ENCODE measurements at regions not wholly inside any gene's neighbourhood (a gene's known extent, or its start where the extent isn't known, plus 50 kb on each side); places are given as distances from the start of the nearest gene placed in this dataset.

GRCh38 chr13:34201050-34201913, 383.3 kb downstream of the RFC3 start:
- Histone ChIP-seq H3K4me1 (ENCODE audit: control insufficient read depth in 2 of 2, insufficient read depth in 2 of 2, low read length in 2 of 2) (no peaks in the 10 kb centered on the region), H3K9me3 (ENCODE audit: control insufficient read depth in 2 of 2, insufficient read depth in 1 of 2, low read length in 1 of 2) (peaks cover 0 to 3% of the 10 kb centered on the region in 2 donors), H3K27ac (ENCODE audit: low read depth in 1 of 2, low read length in 1 of 2) (no peak overlapping the region), H3K27me3 (ENCODE audit: control insufficient read depth in 2 of 2, insufficient read depth in 1 of 2, low read length in 1 of 2) (no peaks in the 10 kb centered on the region), H3K36me3 (ENCODE audit: control insufficient read depth in 2 of 2, insufficient read depth in 2 of 2, low read length in 1 of 2) (no peaks in the 10 kb centered on the region), H3K4me3 (ENCODE audit: low read length in 2 of 2) (no peak overlapping the region)
- WGBS, result 95% methylated on average over 1 of the region's 1 CpG
- no peak for DNase-seq (ENCODE audit: low read depth in 6 of 9, low spot score in 9 of 9)

GRCh38 chr13:34207334-34207733, 389.4 kb downstream of the RFC3 start:
- no peak overlapping the region for H3K27ac ChIP-seq (ENCODE audit: low read depth in 1 of 2, low read length in 1 of 2)
- no peaks in the 10 kb centered on the region for H3K36me3 ChIP-seq (ENCODE audit: control insufficient read depth in 2 of 2, insufficient read depth in 2 of 2, low read length in 1 of 2)
- H3K4me3 ChIP-seq (ENCODE audit: low read length in 2 of 2), result no peak overlapping the region
- no peaks in the 10 kb centered on the region for H3K4me1 ChIP-seq (ENCODE audit: control insufficient read depth in 2 of 2, insufficient read depth in 2 of 2, low read length in 2 of 2)
- H3K9me3 ChIP-seq (ENCODE audit: control insufficient read depth in 2 of 2, insufficient read depth in 1 of 2, low read length in 1 of 2), result no peaks in the 10 kb centered on the region
- H3K27me3 ChIP-seq (ENCODE audit: control insufficient read depth in 2 of 2, insufficient read depth in 1 of 2, low read length in 1 of 2), result no peaks in the 10 kb centered on the region
- DNase-seq (ENCODE audit: low read depth in 6 of 9, low spot score in 9 of 9), result no peak
- 83% methylated on average over 4 of the region's 4 CpGs for WGBS

- H3K4me3 ChIP-seq (ENCODE audit: low read length in 2 of 2), result no peak overlapping the region
- no peaks in the 10 kb centered on the region for H3K36me3 ChIP-seq (ENCODE audit: control insufficient read depth in 2 of 2, insufficient read depth in 2 of 2, low read length in 1 of 2)
- no peaks in the 10 kb centered on the region for H3K4me1 ChIP-seq (ENCODE audit: control insufficient read depth in 2 of 2, insufficient read depth in 2 of 2, low read length in 2 of 2)
- no peak overlapping the region for H3K27ac ChIP-seq (ENCODE audit: low read depth in 1 of 2, low read length in 1 of 2)
- 92% methylated on average over 4 of the region's 4 CpGs for WGBS
- no peaks in the 10 kb centered on the region for H3K9me3 ChIP-seq (ENCODE audit: control insufficient read depth in 2 of 2, insufficient read depth in 1 of 2, low read length in 1 of 2)
- DNase-seq (ENCODE audit: low read depth in 6 of 9, low spot score in 9 of 9), result no peak
- no peaks in the 10 kb centered on the region for H3K27me3 ChIP-seq (ENCODE audit: control insufficient read depth in 2 of 2, insufficient read depth in 1 of 2, low read length in 1 of 2)
These were observed 389.9 kb downstream of the RFC3 start for GRCh38 chr13:34207872-34208271.

GRCh38 chr13:34208336-34208735, 390.4 kb downstream of the RFC3 start:
- H3K27ac ChIP-seq (ENCODE audit: low read depth in 1 of 2, low read length in 1 of 2), result no peak overlapping the region
- no peaks in the 10 kb centered on the region for H3K9me3 ChIP-seq (ENCODE audit: control insufficient read depth in 2 of 2, insufficient read depth in 1 of 2, low read length in 1 of 2)
- no peaks in the 10 kb centered on the region for H3K4me1 ChIP-seq (ENCODE audit: control insufficient read depth in 2 of 2, insufficient read depth in 2 of 2, low read length in 2 of 2)
- no peaks in the 10 kb centered on the region for H3K27me3 ChIP-seq (ENCODE audit: control insufficient read depth in 2 of 2, insufficient read depth in 1 of 2, low read length in 1 of 2)
- H3K36me3 ChIP-seq (ENCODE audit: control insufficient read depth in 2 of 2, insufficient read depth in 2 of 2, low read length in 1 of 2), result no peaks in the 10 kb centered on the region
- DNase-seq (ENCODE audit: low read depth in 6 of 9, low spot score in 9 of 9), result no peak
- WGBS, result 91% methylated on average over 1 of the region's 1 CpG
- H3K4me3 ChIP-seq (ENCODE audit: low read length in 2 of 2), result no peak overlapping the region

GRCh38 chr13:34210341-34210740, 392.4 kb downstream of the RFC3 start:
- Histone ChIP-seq H3K36me3 (ENCODE audit: control insufficient read depth in 2 of 2, insufficient read depth in 2 of 2, low read length in 1 of 2) (no peaks in the 10 kb centered on the region), H3K4me1 (ENCODE audit: control insufficient read depth in 2 of 2, insufficient read depth in 2 of 2, low read length in 2 of 2) (no peaks in the 10 kb centered on the region)
- WGBS, result 91% methylated on average over 1 of the region's 1 CpG

GRCh38 chr13:34214686-34215085, 396.7 kb downstream of the RFC3 start:
- Histone ChIP-seq H3K4me3 (ENCODE audit: low read length in 2 of 2) (no peak overlapping the region), H3K9me3 (ENCODE audit: control insufficient read depth in 2 of 2, insufficient read depth in 1 of 2, low read length in 1 of 2) (no peaks in the 10 kb centered on the region), H3K4me1 (ENCODE audit: control insufficient read depth in 2 of 2, insufficient read depth in 2 of 2, low read length in 2 of 2) (no peaks in the 10 kb centered on the region), H3K27ac (ENCODE audit: low read depth in 1 of 2, low read length in 1 of 2) (no peak overlapping the region), H3K36me3 (ENCODE audit: control insufficient read depth in 2 of 2, insufficient read depth in 2 of 2, low read length in 1 of 2) (no peaks in the 10 kb centered on the region), H3K27me3 (ENCODE audit: control insufficient read depth in 2 of 2, insufficient read depth in 1 of 2, low read length in 1 of 2) (no peaks in the 10 kb centered on the region)
- 96% methylated on average over 2 of the region's 2 CpGs for WGBS
- DNase-seq (ENCODE audit: low read depth in 6 of 9, low spot score in 9 of 9), result no peak

More at GRCh38 chr13:34210341-34210740, 392.4 kb downstream of the RFC3 start:
- Histone ChIP-seq H3K4me3 (ENCODE audit: low read length in 2 of 2) (no peak overlapping the region), H3K27me3 (ENCODE audit: control insufficient read depth in 2 of 2, insufficient read depth in 1 of 2, low read length in 1 of 2) (no peaks in the 10 kb centered on the region), H3K9me3 (ENCODE audit: control insufficient read depth in 2 of 2, insufficient read depth in 1 of 2, low read length in 1 of 2) (no peaks in the 10 kb centered on the region), H3K27ac (ENCODE audit: low read depth in 1 of 2, low read length in 1 of 2) (no peak overlapping the region)
- DNase-seq (ENCODE audit: low read depth in 6 of 9, low spot score in 9 of 9), result no peak

- H3K9me3 ChIP-seq (ENCODE audit: control insufficient read depth in 2 of 2, insufficient read depth in 1 of 2, low read length in 1 of 2), result no peaks in the 10 kb centered on the region
- H3K4me1 ChIP-seq (ENCODE audit: control insufficient read depth in 2 of 2, insufficient read depth in 2 of 2, low read length in 2 of 2), result no peaks in the 10 kb centered on the region
- H3K36me3 ChIP-seq (ENCODE audit: control insufficient read depth in 2 of 2, insufficient read depth in 2 of 2, low read length in 1 of 2), result no peaks in the 10 kb centered on the region
- H3K27me3 ChIP-seq (ENCODE audit: control insufficient read depth in 2 of 2, insufficient read depth in 1 of 2, low read length in 1 of 2), result no peaks in the 10 kb centered on the region
- no peak for DNase-seq (ENCODE audit: low read depth in 6 of 9, low spot score in 9 of 9)
- 95% methylated on average over 4 of the region's 4 CpGs for WGBS
- H3K27ac ChIP-seq (ENCODE audit: low read depth in 1 of 2, low read length in 1 of 2), result no peak overlapping the region
- H3K4me3 ChIP-seq (ENCODE audit: low read length in 2 of 2), result no peak overlapping the region
These were observed 398.3 kb downstream of the RFC3 start for GRCh38 chr13:34216256-34216655.

- Histone ChIP-seq H3K9me3 (ENCODE audit: control insufficient read depth in 2 of 2, insufficient read depth in 1 of 2, low read length in 1 of 2) (no peaks in the 10 kb centered on the region), H3K4me3 (ENCODE audit: low read length in 2 of 2) (no peak overlapping the region), H3K4me1 (ENCODE audit: control insufficient read depth in 2 of 2, insufficient read depth in 2 of 2, low read length in 2 of 2) (no peaks in the 10 kb centered on the region), H3K27ac (ENCODE audit: low read depth in 1 of 2, low read length in 1 of 2) (no peak overlapping the region), H3K27me3 (ENCODE audit: control insufficient read depth in 2 of 2, insufficient read depth in 1 of 2, low read length in 1 of 2) (no peaks in the 10 kb centered on the region), H3K36me3 (ENCODE audit: control insufficient read depth in 2 of 2, insufficient read depth in 2 of 2, low read length in 1 of 2) (no peaks in the 10 kb centered on the region)
- 89% methylated on average over 12 of the region's 12 CpGs for WGBS
- DNase-seq (ENCODE audit: low read depth in 6 of 9, low spot score in 9 of 9), result no peak
These were observed 399.5 kb downstream of the RFC3 start for GRCh38 chr13:34217343-34218025.

GRCh38 chr13:34223984-34224383, 406.0 kb downstream of the RFC3 start:
- Histone ChIP-seq H3K27ac (ENCODE audit: low read depth in 1 of 2, low read length in 1 of 2) (no peak overlapping the region), H3K9me3 (ENCODE audit: control insufficient read depth in 2 of 2, insufficient read depth in 1 of 2, low read length in 1 of 2) (peaks cover 0 to 3% of the 10 kb centered on the region in 2 donors), H3K36me3 (ENCODE audit: control insufficient read depth in 2 of 2, insufficient read depth in 2 of 2, low read length in 1 of 2) (no peaks in the 10 kb centered on the region), H3K4me1 (ENCODE audit: control insufficient read depth in 2 of 2, insufficient read depth in 2 of 2, low read length in 2 of 2) (no peaks in the 10 kb centered on the region), H3K4me3 (ENCODE audit: low read length in 2 of 2) (no peak overlapping the region), H3K27me3 (ENCODE audit: control insufficient read depth in 2 of 2, insufficient read depth in 1 of 2, low read length in 1 of 2) (no peaks in the 10 kb centered on the region)
- 88% methylated on average over 2 of the region's 2 CpGs for WGBS
- no peak for DNase-seq (ENCODE audit: low read depth in 6 of 9, low spot score in 9 of 9)

Data from thymus (tissue), 11 donors.